DND-41 (cell line): ENCODE measurements at regions not wholly inside any gene's neighbourhood (a gene's known extent, or its start where the extent isn't known, plus 50 kb on each side); places are given as distances from the start of the nearest gene placed in this dataset.
"Not testable (repeated sequence)": the region's sequence is repeated elsewhere in the genome, so short reads cannot be mapped to it uniquely, and the experiment has no call there.

Source experiments
- CTCF ChIP-seq: IDR thresholded peaks from 2 replicates; pipeline ENCODE4 v1.5.1; 2012; ENCODE audit warnings: borderline replicate concordance, low read length, moderate library complexity, mild to moderate bottlenecking; ENCODE audit not compliant: poor library complexity, severe bottlenecking; ENCODE audit errors: extremely low read depth
- EZH2 ChIP-seq: IDR thresholded peaks from 3 replicates; pipeline ENCODE4 v1.6.1; 2012; ENCODE audit warnings: borderline replicate concordance, low read depth, mild to moderate bottlenecking, moderate library complexity, low read length, inconsistent platforms; ENCODE audit not compliant: severe bottlenecking

- TF ChIP-seq CTCF, EZH2: not testable (repeated sequence)
Measured at GRCh38 chr18:39308931-39309521, 1743.4 kb upstream of the CELF4 start.
